OCI-LY1 (cell line): ENCODE measurements at regions not wholly inside any gene's neighbourhood (a gene's known extent, or its start where the extent isn't known, plus 50 kb on each side); places are given as distances from the start of the nearest gene placed in this dataset.

Experiments used
- H2AFZ ChIP-seq: fragments of 200-600 bp; sonication (generic), shearing (Covaris generic); 2 replicates; pipeline ENCODE4 v1.6.0; 2014; ENCODE audit warnings: antibody characterized with exemption, mild to moderate bottlenecking, low read length
- H3F3A ChIP-seq: fragments of 200-600 bp; sonication (generic), shearing (Covaris generic); 2 replicates; pipeline ENCODE4 v1.6.0; 2014; ENCODE audit warnings: mild to moderate bottlenecking, antibody characterized with exemption, low read length, moderate library complexity; ENCODE audit not compliant: insufficient read depth
- H3K27ac ChIP-seq: fragments of 200-600 bp; sonication (generic); 2 replicates; pipeline ENCODE4 v1.5.1; 2014; ENCODE audit warnings: low read length, mixed run types, mild to moderate bottlenecking, low read depth; ENCODE audit not compliant: poor library complexity, severe bottlenecking
- H3K27me3 ChIP-seq: fragments of 200-600 bp; sonication (generic); 2 replicates; pipeline ENCODE4 v1.6.0; 2014; ENCODE audit warnings: antibody characterized with exemption, mild to moderate bottlenecking, low read length, moderate library complexity; ENCODE audit not compliant: insufficient read depth
- H3K36me3 ChIP-seq: fragments of 200-600 bp; sonication (generic); 2 replicates; pipeline ENCODE4 v1.6.1; 2014; ENCODE audit warnings: mild to moderate bottlenecking, antibody characterized with exemption, low read length, moderate library complexity, mixed read lengths; ENCODE audit not compliant: insufficient read depth
- H3K4me1 ChIP-seq: fragments of 200-600 bp; sonication (generic); 2 replicates; pipeline ENCODE4 v1.5.1; 2014; ENCODE audit warnings: mild to moderate bottlenecking, low read length, moderate library complexity; ENCODE audit not compliant: insufficient read depth, severe bottlenecking
- H3K4me2 ChIP-seq: fragments of 200-600 bp; sonication (generic), shearing (Covaris generic); 2 replicates; pipeline ENCODE4 v1.6.1; 2014; ENCODE audit warnings: low read length
- H3K4me3 ChIP-seq: fragments of 200-600 bp; sonication (generic); 2 replicates; pipeline ENCODE4 v1.5.1; 2014; ENCODE audit warnings: low read length, low read depth, mild to moderate bottlenecking, mixed read lengths; ENCODE audit not compliant: poor library complexity, severe bottlenecking
- H3K79me2 ChIP-seq: fragments of 200-600 bp; shearing (Covaris generic); 2 replicates; pipeline ENCODE4 v1.6.1; 2016; ENCODE audit warnings: mixed run types, low read length, mixed read lengths; ENCODE audit not compliant: insufficient read depth
- H3K9ac ChIP-seq: fragments of 200-600 bp; sonication (generic), shearing (Covaris generic); 2 replicates; pipeline ENCODE4 v1.6.1; 2014; ENCODE audit warnings: mild to moderate bottlenecking, low read length, mixed read lengths
- H3K9me2 ChIP-seq: fragments of 200-600 bp; sonication (generic), shearing (Covaris generic); 2 replicates; pipeline ENCODE4 v1.6.1; 2014; ENCODE audit warnings: low read depth, mild to moderate bottlenecking, low read length, mixed read lengths
- H3K9me3 ChIP-seq: fragments of 200-600 bp; shearing (Covaris generic); 2 replicates; pipeline ENCODE4 v1.6.1; 2014; ENCODE audit warnings: low read length, mixed read lengths
- H4K20me1 ChIP-seq: fragments of 200-600 bp; sonication (generic), shearing (Covaris generic); 2 replicates; pipeline ENCODE4 v1.6.0; 2016; ENCODE audit warnings: mild to moderate bottlenecking, low read length; ENCODE audit not compliant: insufficient read depth
- CTCF ChIP-seq: fragments of 200-600 bp; sonication (generic), shearing (Covaris generic); IDR thresholded peaks from 2 replicates; pipeline ENCODE4 v1.5.1; 2017; ENCODE audit warnings: mild to moderate bottlenecking, antibody characterized with exemption, low read length, moderate library complexity, mixed read lengths
- EZH2 ChIP-seq: fragments of 200-600 bp; sonication (generic), shearing (Covaris generic); IDR thresholded peaks from 2 replicates; pipeline ENCODE4 v1.8.0; 2017; ENCODE audit warnings: borderline replicate concordance, mixed run types, mild to moderate bottlenecking, antibody characterized with exemption, low read length, moderate library complexity, mixed read lengths

- no peaks in the 10 kb centered on the region for H3K36me3 ChIP-seq
- no peak overlapping the region for H3K9ac ChIP-seq
- H4K20me1 ChIP-seq: no peaks in the 10 kb centered on the region
- no peaks in the 10 kb centered on the region for H3K9me3 ChIP-seq
- H3F3A ChIP-seq: no peaks in the 10 kb centered on the region
- H2AFZ ChIP-seq: no peak overlapping the region
- no peak for TF ChIP-seq CTCF
- no peak for TF ChIP-seq EZH2
- no peak overlapping the region for H3K4me2 ChIP-seq
- H3K4me3 ChIP-seq: no peak overlapping the region
- H3K79me2 ChIP-seq: no peaks in the 10 kb centered on the region
- H3K4me1 ChIP-seq: no peaks in the 10 kb centered on the region
- H3K27me3 ChIP-seq: no peaks in the 10 kb centered on the region
- H3K27ac ChIP-seq: no peak overlapping the region
- H3K9me2 ChIP-seq: no peaks in the 10 kb centered on the region
Observed at GRCh38 chr12:60920841-60921495, 1325.1 kb downstream of the SLC16A7 start.

GRCh38 chr12:60921541-60921940, 1325.7 kb downstream of the SLC16A7 start:
- Histone ChIP-seq H3K4me3 (no peak overlapping the region), H3F3A (no peaks in the 10 kb centered on the region), H2AFZ (no peak overlapping the region), H3K4me2 (no peak overlapping the region), H3K27me3 (no peaks in the 10 kb centered on the region), H3K36me3 (no peaks in the 10 kb centered on the region), H3K79me2 (no peaks in the 10 kb centered on the region), H3K9me2 (no peaks in the 10 kb centered on the region), H3K4me1 (no peaks in the 10 kb centered on the region), H4K20me1 (no peaks in the 10 kb centered on the region), H3K9me3 (no peaks in the 10 kb centered on the region), H3K9ac (no peak overlapping the region), H3K27ac (no peak overlapping the region)
- TF ChIP-seq CTCF: no peak
- TF ChIP-seq EZH2: no peak

- H3K9me2 ChIP-seq: no peaks in the 10 kb centered on the region
- H3K4me3 ChIP-seq: no peak overlapping the region
- no peak overlapping the region for H3K27ac ChIP-seq
- H3K36me3 ChIP-seq: no peaks in the 10 kb centered on the region
- H3K9ac ChIP-seq: no peak overlapping the region
- no peaks in the 10 kb centered on the region for H3K4me1 ChIP-seq
- no peaks in the 10 kb centered on the region for H3F3A ChIP-seq
- TF ChIP-seq CTCF (no peak), EZH2 (no peak)
- H4K20me1 ChIP-seq: no peaks in the 10 kb centered on the region
- no peak overlapping the region for H2AFZ ChIP-seq
- no peaks in the 10 kb centered on the region for H3K79me2 ChIP-seq
- H3K27me3 ChIP-seq: no peaks in the 10 kb centered on the region
- H3K4me2 ChIP-seq: no peak overlapping the region
- H3K9me3 ChIP-seq: no peaks in the 10 kb centered on the region
Observed at GRCh38 chr12:60926256-60926655, 1330.4 kb downstream of the SLC16A7 start.
